Activated B cell treated with CpG ODN at 0.5 μM for 24 hours (primary cell): ENCODE measurements at regions not wholly inside any gene's neighbourhood (a gene's known extent, or its start where the extent isn't known, plus 50 kb on each side); places are given as distances from the start of the nearest gene placed in this dataset.
"Not testable (repeated sequence)": the region's sequence is repeated elsewhere in the genome, so short reads cannot be mapped to it uniquely, and the experiment has no call there.

Source experiments
- ATAC-seq: fragments of 200-7000 bp; cut with Tn5 transposase; one replicate; pipeline ENCODE4 v1.10.0; 2021; ENCODE audit warnings: low read depth, mild to moderate bottlenecking, moderate library complexity
- CTCF ChIA-PET: fragments of 350-600 bp; sonication (Branson Sonifier 250); formaldehyde crosslinking; loops from one replicate; lab custom pipeline; 2021; ENCODE audit warnings: antibody characterized with exemption; lab: Charles Lee
- POLR2A ChIA-PET: fragments of 350-600 bp; sonication (Branson Sonifier 250); formaldehyde crosslinking; loops from one replicate; lab custom pipeline; 2021; ENCODE audit warnings: antibody characterized with exemption; lab: Charles Lee
- DNase-seq: peaks from one replicate; pipeline ENCODE4 v3.0.0; 2022
- H3K27ac Mint-ChIP-seq: one replicate; pipeline ENCODE4 v1.8.0; 2020; ENCODE audit warnings: mixed read lengths
- H3K27me3 Mint-ChIP-seq: one replicate; pipeline ENCODE4 v1.8.0; 2021; ENCODE audit warnings: mixed read lengths
- H3K36me3 Mint-ChIP-seq: one replicate; pipeline ENCODE4 v1.8.0; 2021; ENCODE audit warnings: low read depth, mixed read lengths
- H3K4me1 Mint-ChIP-seq: one replicate; pipeline ENCODE4 v1.8.0; 2021; ENCODE audit warnings: mixed read lengths
- H3K4me3 Mint-ChIP-seq: one replicate; pipeline ENCODE4 v1.8.0; 2020; ENCODE audit warnings: mild to moderate bottlenecking, mixed read lengths
- H3K9me3 Mint-ChIP-seq: one replicate; pipeline ENCODE4 v1.8.0; 2020; ENCODE audit warnings: mixed read lengths
- intact Hi-C: fragments of 100-400 bp; cut with micrococcal nuclease; formaldehyde crosslinking; loops from one replicate; pipeline ENCODE4 v1.15.1; 2024
- TF ChIP-seq, protein P1 (sequence below): fragments of 200-600 bp; IDR thresholded peaks from one replicate; pipeline ENCODE4 v1.8.0; 2022; ENCODE audit warnings: antibody characterized with exemption, mild to moderate bottlenecking

DNA sequence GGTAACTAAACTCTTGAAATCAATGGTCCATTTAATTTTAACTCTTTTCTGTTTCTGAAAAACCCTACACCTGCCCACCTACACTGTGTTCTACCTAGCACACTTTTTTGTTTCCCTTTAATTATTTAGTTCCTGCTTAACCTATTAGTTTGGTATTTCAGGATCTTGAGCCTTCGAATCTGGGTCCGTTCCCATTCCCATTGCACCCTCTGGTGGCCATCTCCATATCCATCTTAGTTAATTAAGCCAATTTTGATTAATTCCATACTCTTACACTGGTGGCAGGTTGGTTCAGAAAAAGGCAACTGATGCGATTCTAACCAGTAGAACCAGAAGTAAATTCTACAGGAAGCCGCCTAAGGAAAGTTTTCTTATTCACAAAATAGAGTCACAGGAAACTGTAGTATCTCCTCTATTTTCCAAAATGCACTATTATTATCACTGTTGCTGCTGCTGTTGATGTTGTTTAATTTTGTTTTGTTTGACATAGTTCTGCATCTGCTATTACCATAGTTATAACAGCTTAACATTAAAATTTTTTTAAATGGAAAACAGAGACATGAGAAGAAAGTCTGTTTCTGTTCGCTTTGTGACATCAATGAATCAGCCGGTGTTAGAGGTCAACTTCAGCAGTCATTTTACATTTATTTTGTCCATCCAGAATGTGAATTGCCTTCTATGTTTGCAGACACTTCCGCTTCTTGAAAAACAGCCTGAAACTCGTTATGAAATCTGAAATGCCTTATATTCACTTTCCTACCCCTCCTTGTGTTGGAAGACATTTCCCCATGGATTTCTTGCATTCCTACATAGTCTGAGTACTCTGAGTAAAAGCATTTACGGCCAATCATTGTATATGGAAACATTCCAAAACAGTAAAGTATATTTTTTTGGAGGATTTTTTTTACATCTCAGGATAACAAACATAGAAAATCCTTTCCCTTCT, 115.5 kb upstream of the NCAM2 start:
- no peak for DNase-seq
- intact Hi-C loops = no loop called here

DNA sequence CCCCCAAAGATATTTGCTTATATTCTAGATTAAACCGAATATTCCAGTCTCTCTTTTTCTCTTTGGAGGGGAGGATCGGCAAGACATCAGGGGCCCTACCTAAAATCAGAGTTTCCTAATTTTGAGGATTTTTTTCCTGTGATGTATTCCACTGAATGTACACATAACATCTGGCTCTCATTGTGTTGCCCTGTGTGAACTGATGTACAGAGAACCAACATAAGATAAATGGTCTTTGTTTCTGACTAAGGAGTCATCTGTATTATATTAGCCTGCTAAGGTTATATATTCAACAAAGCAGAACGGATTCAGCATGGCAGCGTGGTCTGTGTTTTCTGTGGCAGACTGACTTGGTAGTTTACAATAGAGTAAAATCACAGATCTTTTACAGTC, 114.8 kb upstream of the NCAM2 start:
- DNase-seq = no peak

More for the DNA sequence above, 115.5 kb upstream of the NCAM2 start:
- no peak for ATAC-seq
- TF ChIP-seq, protein P1, sequence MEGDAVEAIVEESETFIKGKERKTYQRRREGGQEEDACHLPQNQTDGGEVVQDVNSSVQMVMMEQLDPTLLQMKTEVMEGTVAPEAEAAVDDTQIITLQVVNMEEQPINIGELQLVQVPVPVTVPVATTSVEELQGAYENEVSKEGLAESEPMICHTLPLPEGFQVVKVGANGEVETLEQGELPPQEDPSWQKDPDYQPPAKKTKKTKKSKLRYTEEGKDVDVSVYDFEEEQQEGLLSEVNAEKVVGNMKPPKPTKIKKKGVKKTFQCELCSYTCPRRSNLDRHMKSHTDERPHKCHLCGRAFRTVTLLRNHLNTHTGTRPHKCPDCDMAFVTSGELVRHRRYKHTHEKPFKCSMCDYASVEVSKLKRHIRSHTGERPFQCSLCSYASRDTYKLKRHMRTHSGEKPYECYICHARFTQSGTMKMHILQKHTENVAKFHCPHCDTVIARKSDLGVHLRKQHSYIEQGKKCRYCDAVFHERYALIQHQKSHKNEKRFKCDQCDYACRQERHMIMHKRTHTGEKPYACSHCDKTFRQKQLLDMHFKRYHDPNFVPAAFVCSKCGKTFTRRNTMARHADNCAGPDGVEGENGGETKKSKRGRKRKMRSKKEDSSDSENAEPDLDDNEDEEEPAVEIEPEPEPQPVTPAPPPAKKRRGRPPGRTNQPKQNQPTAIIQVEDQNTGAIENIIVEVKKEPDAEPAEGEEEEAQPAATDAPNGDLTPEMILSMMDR = no peak
- Mint-ChIP-seq H3K27ac (no peak overlapping the region), H3K9me3 (no peaks in the 10 kb centered on the region), H3K4me1 (no peaks in the 10 kb centered on the region), H3K36me3 (no peaks in the 10 kb centered on the region), H3K27me3 (no peaks in the 10 kb centered on the region), H3K4me3 (no peak overlapping the region)
- CTCF ChIA-PET = no interaction called here
- POLR2A ChIA-PET = no interaction called here

DNA sequence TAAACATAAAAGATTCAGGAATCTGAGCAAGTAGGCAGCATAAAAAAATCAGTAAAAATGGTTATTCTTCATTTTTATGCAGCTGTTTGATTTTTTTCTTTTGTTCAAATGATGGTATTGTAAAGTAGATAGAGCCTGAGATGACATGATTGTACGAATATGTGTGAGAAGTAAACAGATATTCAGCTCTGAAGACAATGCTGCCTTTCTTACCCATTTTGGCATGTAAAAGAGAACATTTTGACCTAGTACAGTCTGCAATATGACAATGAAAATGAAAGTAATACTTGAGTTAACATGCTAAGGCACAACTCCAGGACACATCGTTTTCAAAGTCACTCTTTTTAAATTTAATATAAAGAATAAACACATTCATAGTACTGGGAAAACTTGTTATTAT, 95.7 kb upstream of the NCAM2 start:
- CTCF ChIA-PET = no interaction called here
- H3K27ac Mint-ChIP-seq = no peak overlapping the region
- no peak for ATAC-seq
- H3K4me1 Mint-ChIP-seq = no peaks in the 10 kb centered on the region
- H3K36me3 Mint-ChIP-seq = no peaks in the 10 kb centered on the region
- peaks cover 3% of the 10 kb centered on the region for H3K9me3 Mint-ChIP-seq
- H3K4me3 Mint-ChIP-seq = no peak overlapping the region
- TF ChIP-seq, protein P1 = no peak
- intact Hi-C loops = no loop called here
- POLR2A ChIA-PET = no interaction called here
- DNase-seq = no peak
- no peaks in the 10 kb centered on the region for H3K27me3 Mint-ChIP-seq

More for the DNA sequence above, 114.8 kb upstream of the NCAM2 start:
- no peaks in the 10 kb centered on the region for H3K9me3 Mint-ChIP-seq
- POLR2A ChIA-PET = no interaction called here
- no peaks in the 10 kb centered on the region for H3K4me1 Mint-ChIP-seq
- ATAC-seq = no peak
- TF ChIP-seq, protein P1 = no peak
- H3K36me3 Mint-ChIP-seq = no peaks in the 10 kb centered on the region
- H3K4me3 Mint-ChIP-seq = no peak overlapping the region
- CTCF ChIA-PET = no interaction called here
- no peak overlapping the region for H3K27ac Mint-ChIP-seq
- no peaks in the 10 kb centered on the region for H3K27me3 Mint-ChIP-seq
- intact Hi-C loops = no loop called here

DNA sequence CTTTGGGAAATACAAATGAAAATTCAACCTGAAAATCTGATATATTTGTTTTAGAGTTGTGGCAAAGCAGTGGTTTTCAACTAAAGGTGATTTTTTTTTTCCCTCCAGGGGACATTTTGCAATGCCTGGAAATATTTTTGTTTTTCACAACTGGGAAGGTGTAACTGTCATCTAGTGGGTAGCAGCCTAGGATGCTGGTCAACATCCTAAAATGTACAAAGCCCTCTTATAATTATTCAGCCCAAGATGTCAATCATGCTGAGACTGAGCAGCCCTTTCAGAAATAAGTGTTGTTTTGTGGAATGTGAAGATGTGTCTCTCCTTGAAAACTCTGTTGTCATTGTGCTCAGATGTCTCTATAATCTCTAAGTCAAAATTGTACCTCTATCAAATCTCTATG, 95.2 kb upstream of the NCAM2 start:
- CTCF ChIA-PET = no interaction called here
- H3K27me3 Mint-ChIP-seq = no peaks in the 10 kb centered on the region
- POLR2A ChIA-PET = no interaction called here
- no peaks in the 10 kb centered on the region for H3K4me1 Mint-ChIP-seq
- no peak overlapping the region for H3K4me3 Mint-ChIP-seq
- ATAC-seq = no peak
- H3K9me3 Mint-ChIP-seq = peaks cover 3% of the 10 kb centered on the region
- DNase-seq = no peak
- intact Hi-C loops = no loop called here
- TF ChIP-seq, protein P1 = no peak
- H3K27ac Mint-ChIP-seq = no peak overlapping the region
- H3K36me3 Mint-ChIP-seq = no peaks in the 10 kb centered on the region

DNA sequence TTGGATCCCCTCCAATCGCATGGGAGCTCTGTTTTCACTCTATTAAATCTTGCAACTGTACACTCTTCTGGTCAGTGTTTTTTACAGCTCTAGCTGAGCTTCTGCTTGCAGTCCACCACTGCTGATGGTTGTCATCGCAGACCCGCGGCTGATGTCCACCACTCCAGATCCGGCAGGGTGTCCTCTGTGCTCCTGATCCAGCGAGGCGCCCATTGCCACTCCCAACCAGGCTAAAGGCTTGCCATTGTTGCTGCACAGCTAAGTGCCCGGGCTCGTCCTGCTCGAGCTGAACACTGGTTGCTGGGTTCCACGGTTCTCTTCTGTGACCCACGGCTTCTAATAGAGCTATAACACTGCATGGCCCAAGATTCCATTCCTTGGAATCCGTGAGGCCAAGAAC, 70.7 kb upstream of the NCAM2 start:
- CTCF ChIA-PET, DNase-seq, H3K9me3 Mint-ChIP-seq, H3K27ac Mint-ChIP-seq, H3K4me3 Mint-ChIP-seq, H3K27me3 Mint-ChIP-seq, ATAC-seq, intact Hi-C loops, H3K4me1 Mint-ChIP-seq, H3K36me3 Mint-ChIP-seq, POLR2A ChIA-PET: not testable (repeated sequence)
